Eye (tissue), 1 donor: ENCODE measurements at regions not wholly inside any gene's neighbourhood (a gene's known extent, or its start where the extent isn't known, plus 50 kb on each side); places are given as distances from the start of the nearest gene placed in this dataset.
"Not testable (repeated sequence)": the region's sequence is repeated elsewhere in the genome, so short reads cannot be mapped to it uniquely, and the experiment has no call there.

Experiments used
- DNase-seq: peaks from one replicate; pipeline ENCODE4 v3.0.0-alpha.2; 2015

- peak; percentile 75 for DNase-seq
These were observed 67.0 kb downstream of the CHRNA1 start for GRCh38 chr2:174697255-174697654.

- no peak for DNase-seq
These were observed 69.4 kb downstream of the CHRNA1 start for GRCh38 chr2:174694920-174695319.

GRCh38 chr2:174694196-174694878 is 69.9 kb downstream of the CHRNA1 start:
- DNase-seq: no peak

- no peak for DNase-seq
These were observed 70.9 kb downstream of the CHRNA1 start for GRCh38 chr2:174693344-174693743.

- no peak for DNase-seq
These were observed 71.9 kb downstream of the CHRNA1 start for GRCh38 chr2:174692256-174692919.

- no peak for DNase-seq
These were observed 73.0 kb downstream of the CHRNA1 start for GRCh38 chr2:174691201-174691779.

- no peak for DNase-seq
These were observed 74.2 kb downstream of the CHRNA1 start for GRCh38 chr2:174690026-174690425.

GRCh38 chr2:174688079-174688478 is 76.2 kb downstream of the CHRNA1 start:
- peak; percentile 30 for DNase-seq

GRCh38 chr2:174686430-174686829 is 77.8 kb downstream of the CHRNA1 start:
- DNase-seq: no peak

- DNase-seq: no peak
These were observed 80.9 kb downstream of the CHRNA1 start for GRCh38 chr2:174683392-174683759.

- peak; percentile 82 for DNase-seq
These were observed 81.5 kb downstream of the CHRNA1 start for GRCh38 chr2:174682578-174683391.

- DNase-seq: peak; percentile 77
These were observed 82.2 kb downstream of the CHRNA1 start for GRCh38 chr2:174682007-174682577.

GRCh38 chr2:174681099-174682006 is 82.9 kb downstream of the CHRNA1 start:
- no peak for DNase-seq

- no peak for DNase-seq
These were observed 82.6 kb upstream of the WIPF1 start for GRCh38 chr2:174680221-174680620.

- DNase-seq: no peak
These were observed 80.8 kb upstream of the WIPF1 start for GRCh38 chr2:174678395-174678794.

- DNase-seq: no peak
These were observed 78.0 kb upstream of the WIPF1 start for GRCh38 chr2:174675615-174676014.

- peak; percentile 82 for DNase-seq
These were observed 76.3 kb upstream of the WIPF1 start for GRCh38 chr2:174673876-174674275.

GRCh38 chr2:174673440-174673839 is 75.8 kb upstream of the WIPF1 start:
- DNase-seq: no peak

GRCh38 chr2:174671532-174671931 is 73.9 kb upstream of the WIPF1 start:
- DNase-seq: not testable (repeated sequence)

- DNase-seq: no peak
These were observed 72.8 kb upstream of the WIPF1 start for GRCh38 chr2:174670446-174670845.

- DNase-seq: no peak
These were observed 71.7 kb upstream of the WIPF1 start for GRCh38 chr2:174669336-174669735.

- no peak for DNase-seq
These were observed 70.5 kb upstream of the WIPF1 start for GRCh38 chr2:174668075-174668474.
